HepG2 (cell line): ENCODE measurements at regions not wholly inside any gene's neighbourhood (a gene's known extent, or its start where the extent isn't known, plus 50 kb on each side); places are given as distances from the start of the nearest gene placed in this dataset.

Experiments used
- ATAC-seq: fragments of 200-7000 bp; cut with Tn5 transposase; 3 replicates; pipeline ENCODE4 v1.9.1; 2020; ENCODE audit warnings: mild to moderate bottlenecking, moderate library complexity
- BruUV-seq: library from RNA; stranded (reverse); fragments of 400-500 nt; replicated peaks from 2 replicates; lab custom pipeline; 2021; lab: Mats Ljungman, UMichigan
- CTCF ChIA-PET: fragments of 300-600 bp; formaldehyde crosslinking; extraction: SDS; loops from one replicate; lab custom pipeline; 2021; ENCODE audit warnings: low total read pairs, inconsistent platforms, low intra/inter-chr PET ratio; lab: Yijun Ruan, JAX
- POLR2A ChIA-PET: fragments of 350-600 bp; sonication (Branson Sonifier 250); formaldehyde crosslinking; loops from one replicate; lab custom pipeline; 2020; ENCODE audit warnings: antibody characterized with exemption, inconsistent platforms; lab: Yijun Ruan, JAX
- DNase-seq: peaks from one replicate; pipeline ENCODE4 v3.0.0-alpha.2; 2015; ENCODE audit warnings: low spot score
- FAIRE-seq: peaks from 3 replicates; lab custom pipeline; 2011; peaks lifted over from hg19 to GRCh38; lab: Jason Lieb, UNC
- H2AFZ ChIP-seq: one replicate; pipeline ENCODE4 v1.6.1; 2011; ENCODE audit warnings: low read length, inconsistent platforms
- H3K27ac ChIP-seq: fragments of 300-600 bp; 3 replicates; pipeline ENCODE4 v1.8.0; 2011; ENCODE audit warnings: mixed run types, mild to moderate bottlenecking, mixed read lengths, low read length, inconsistent platforms; ENCODE audit not compliant: insufficient read depth; ENCODE audit errors: extremely low read length
- H3K27me3 ChIP-seq, 2 experiments: fragments of 200-600 bp in 1 of 2; 2 replicates in 1 of 2; 3 replicates in 1 of 2; pipeline versions ENCODE4 v1.6.0 to v1.8.0; 2011; ENCODE audit warnings: low read length in 2 of 2, mild to moderate bottlenecking in 2 of 2, moderate library complexity in 2 of 2, inconsistent platforms in 1 of 2; ENCODE audit not compliant: insufficient read depth in 2 of 2, control insufficient read depth in 1 of 2
- H3K36me3 ChIP-seq, 2 experiments: fragments of 200-600 bp in 1 of 2; replicated peaks in 1 of 2; 2 replicates in 1 of 2; 3 replicates in 1 of 2; pipeline versions ENCODE4 v1.5.1 to v1.8.0; 2011; ENCODE audit warnings: low read length in 2 of 2, inconsistent platforms in 1 of 2; ENCODE audit not compliant: insufficient read depth in 2 of 2, control insufficient read depth in 1 of 2
- H3K4me1 ChIP-seq: 2 replicates; pipeline ENCODE4 v1.5.1; 2012; ENCODE audit warnings: low read length, inconsistent platforms; ENCODE audit not compliant: insufficient read depth
- H3K4me2 ChIP-seq: 2 replicates; pipeline ENCODE4 v1.6.0; 2011; ENCODE audit warnings: low read depth, low read length, inconsistent platforms
- H3K4me3 ChIP-seq, 3 experiments: fragments of 200-600 bp in 1 of 3; sonication (generic), shearing (Covaris generic) in 1 of 3; replicated peaks in 1 of 3; 2 replicates each; pipeline ENCODE4 v1.5.1; 2011 to 2016; ENCODE audit warnings: low read length in 3 of 3, inconsistent platforms in 2 of 3, low read depth in 2 of 3, mild to moderate bottlenecking in 2 of 3, control low read depth in 1 of 3, mixed read lengths in 1 of 3; ENCODE audit not compliant: insufficient read depth in 1 of 3
- H3K79me2 ChIP-seq: one replicate; pipeline ENCODE4 v1.6.1; 2011; ENCODE audit warnings: low read length, inconsistent platforms; ENCODE audit not compliant: insufficient read depth
- H3K9ac ChIP-seq: 2 replicates; pipeline ENCODE4 v1.6.0; 2011; ENCODE audit warnings: mild to moderate bottlenecking, low read depth, low read length, inconsistent platforms; ENCODE audit not compliant: insufficient read depth
- H3K9me3 ChIP-seq: 2 replicates; pipeline ENCODE4 v1.5.1; 2012; ENCODE audit warnings: mild to moderate bottlenecking, low read length
- H4K20me1 ChIP-seq: 2 replicates; pipeline ENCODE4 v1.6.0; 2011; ENCODE audit warnings: inconsistent platforms, mild to moderate bottlenecking, low read length, moderate library complexity; ENCODE audit not compliant: insufficient read depth
- DZIP1 ChIP-seq: sonication (generic); formaldehyde crosslinking; IDR thresholded peaks from 2 replicates; pipeline ENCODE4 v1.5.0; 2020; ENCODE audit warnings: mild to moderate bottlenecking, missing genetic modification reagents
- TOE1 ChIP-seq: sonication (generic); formaldehyde crosslinking; IDR thresholded peaks from 2 replicates; pipeline ENCODE4 v1.4.0; 2020; ENCODE audit warnings: mild to moderate bottlenecking, missing genetic modification reagents
- YEATS2 ChIP-seq: sonication (generic); formaldehyde crosslinking; IDR thresholded peaks from 2 replicates; pipeline ENCODE4 v1.4.0; 2020; ENCODE audit warnings: missing genetic modification reagents, borderline replicate concordance
- ZBTB21 ChIP-seq: sonication (generic); formaldehyde crosslinking; IDR thresholded peaks from 2 replicates; pipeline ENCODE4 v1.4.0; 2020; ENCODE audit warnings: missing genetic modification reagents
- ZBTB7A ChIP-seq: sonication (generic); formaldehyde crosslinking; IDR thresholded peaks from 2 replicates; pipeline ENCODE4 v1.8.0; 2022; ENCODE audit warnings: mild to moderate bottlenecking, missing genetic modification reagents
- ZNF317 ChIP-seq: sonication (generic); formaldehyde crosslinking; IDR thresholded peaks from 2 replicates; pipeline ENCODE4 v1.5.0; 2020; ENCODE audit warnings: mild to moderate bottlenecking, missing genetic modification reagents
- WGBS: methylation state at CpG from one replicate; pipeline ENCODE4 v1.1.6; 2017; ENCODE audit warnings: low lambda C conversion rate; 5-methylcytosine and 5-hydroxymethylcytosine counted together
- in situ Hi-C: cut with HindIII; loops from 2 replicates; pipeline ENCODE4 v1.10.0; 2017; ENCODE audit warnings: low pct_unique_long_range_greater_than_20kb; ENCODE audit not compliant: extremely low pct_ligation_motif_present
- intact Hi-C: fragments of 100-400 bp; cut with micrococcal nuclease; formaldehyde crosslinking; loops from one replicate; pipeline ENCODE4 v1.10.0; 2022; ENCODE audit not compliant: unreplicated experiment
- TF ChIP-seq, protein P1 (sequence below): sonication (generic); formaldehyde crosslinking; IDR thresholded peaks from 2 replicates; pipeline ENCODE4 v1.4.0; 2020; ENCODE audit warnings: missing genetic modification reagents
- TF ChIP-seq, protein P2 (sequence below): sonication (generic); formaldehyde crosslinking; IDR thresholded peaks from 2 replicates; pipeline ENCODE4 v1.5.1; 2020; ENCODE audit warnings: mild to moderate bottlenecking, missing genetic modification reagents, borderline replicate concordance
- TF ChIP-seq, protein P3 (sequence below): sonication (generic); formaldehyde crosslinking; IDR thresholded peaks from 2 replicates; pipeline ENCODE4 v1.9.0; 2021; ENCODE audit warnings: missing genetic modification reagents, borderline replicate concordance

- Histone ChIP-seq H3K27me3 (no peaks in the 10 kb centered on the region), H3K4me3 (no peak overlapping the region), H2AFZ (no peak overlapping the region), H3K27ac (no peak overlapping the region), H3K36me3 (no peaks in the 10 kb centered on the region), H3K79me2 (no peaks in the 10 kb centered on the region), H4K20me1 (no peaks in the 10 kb centered on the region), H3K4me2 (no peak overlapping the region), H3K4me1 (no peaks in the 10 kb centered on the region), H3K9me3 (no peaks in the 10 kb centered on the region), H3K9ac (no peak overlapping the region)
- FAIRE-seq = no peak
- CTCF ChIA-PET = no interaction called here
- no peak for DNase-seq
- intact Hi-C loops (no loop called here), in situ Hi-C loops (no loop called here)
- WGBS = 35% methylated on average over 3 of the region's 3 CpGs
- BruUV-seq = no TSS peak
- POLR2A ChIA-PET = no interaction called here
- no peak for TF ChIP-seq DZIP1 (CRISPR knock-in tag)
- no peak for TF ChIP-seq ZNF317 (CRISPR knock-in tag)
- no peak for TF ChIP-seq ZBTB21
- TF ChIP-seq, protein P1, sequence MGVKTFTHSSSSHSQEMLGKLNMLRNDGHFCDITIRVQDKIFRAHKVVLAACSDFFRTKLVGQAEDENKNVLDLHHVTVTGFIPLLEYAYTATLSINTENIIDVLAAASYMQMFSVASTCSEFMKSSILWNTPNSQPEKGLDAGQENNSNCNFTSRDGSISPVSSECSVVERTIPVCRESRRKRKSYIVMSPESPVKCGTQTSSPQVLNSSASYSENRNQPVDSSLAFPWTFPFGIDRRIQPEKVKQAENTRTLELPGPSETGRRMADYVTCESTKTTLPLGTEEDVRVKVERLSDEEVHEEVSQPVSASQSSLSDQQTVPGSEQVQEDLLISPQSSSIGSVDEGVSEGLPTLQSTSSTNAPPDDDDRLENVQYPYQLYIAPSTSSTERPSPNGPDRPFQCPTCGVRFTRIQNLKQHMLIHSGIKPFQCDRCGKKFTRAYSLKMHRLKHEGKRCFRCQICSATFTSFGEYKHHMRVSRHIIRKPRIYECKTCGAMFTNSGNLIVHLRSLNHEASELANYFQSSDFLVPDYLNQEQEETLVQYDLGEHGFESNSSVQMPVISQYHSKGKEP (CRISPR knock-in tag) = no peak
- TF ChIP-seq, protein P2, sequence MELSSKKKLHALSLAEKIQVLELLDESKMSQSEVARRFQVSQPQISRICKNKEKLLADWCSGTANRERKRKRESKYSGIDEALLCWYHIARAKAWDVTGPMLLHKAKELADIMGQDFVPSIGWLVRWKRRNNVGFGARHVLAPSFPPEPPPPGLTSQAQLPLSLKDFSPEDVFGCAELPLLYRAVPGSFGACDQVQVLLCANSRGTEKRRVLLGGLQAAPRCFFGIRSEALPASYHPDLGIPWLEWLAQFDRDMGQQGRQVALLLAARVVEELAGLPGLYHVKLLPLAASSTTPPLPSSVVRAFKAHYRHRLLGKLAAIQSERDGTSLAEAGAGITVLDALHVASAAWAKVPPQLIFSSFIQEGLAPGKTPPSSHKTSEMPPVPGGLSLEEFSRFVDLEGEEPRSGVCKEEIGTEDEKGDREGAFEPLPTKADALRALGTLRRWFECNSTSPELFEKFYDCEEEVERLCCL = no peak
- no peak for TF ChIP-seq ZBTB7A (CRISPR knock-in tag)
- TF ChIP-seq TOE1 (CRISPR knock-in tag) = no peak
- no peak for TF ChIP-seq YEATS2
- TF ChIP-seq, protein P3, sequence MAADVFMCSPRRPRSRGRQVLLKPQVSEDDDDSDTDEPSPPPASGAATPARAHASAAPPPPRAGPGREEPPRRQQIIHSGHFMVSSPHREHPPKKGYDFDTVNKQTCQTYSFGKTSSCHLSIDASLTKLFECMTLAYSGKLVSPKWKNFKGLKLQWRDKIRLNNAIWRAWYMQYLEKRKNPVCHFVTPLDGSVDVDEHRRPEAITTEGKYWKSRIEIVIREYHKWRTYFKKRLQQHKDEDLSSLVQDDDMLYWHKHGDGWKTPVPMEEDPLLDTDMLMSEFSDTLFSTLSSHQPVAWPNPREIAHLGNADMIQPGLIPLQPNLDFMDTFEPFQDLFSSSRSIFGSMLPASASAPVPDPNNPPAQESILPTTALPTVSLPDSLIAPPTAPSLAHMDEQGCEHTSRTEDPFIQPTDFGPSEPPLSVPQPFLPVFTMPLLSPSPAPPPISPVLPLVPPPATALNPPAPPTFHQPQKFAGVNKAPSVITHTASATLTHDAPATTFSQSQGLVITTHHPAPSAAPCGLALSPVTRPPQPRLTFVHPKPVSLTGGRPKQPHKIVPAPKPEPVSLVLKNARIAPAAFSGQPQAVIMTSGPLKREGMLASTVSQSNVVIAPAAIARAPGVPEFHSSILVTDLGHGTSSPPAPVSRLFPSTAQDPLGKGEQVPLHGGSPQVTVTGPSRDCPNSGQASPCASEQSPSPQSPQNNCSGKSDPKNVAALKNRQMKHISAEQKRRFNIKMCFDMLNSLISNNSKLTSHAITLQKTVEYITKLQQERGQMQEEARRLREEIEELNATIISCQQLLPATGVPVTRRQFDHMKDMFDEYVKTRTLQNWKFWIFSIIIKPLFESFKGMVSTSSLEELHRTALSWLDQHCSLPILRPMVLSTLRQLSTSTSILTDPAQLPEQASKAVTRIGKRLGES = no peak
- no peak for ATAC-seq
Observed at GRCh38 chr3:39744746-39745145, 64.7 kb upstream of the MYRIP start.
